ENCODE measurements at regions not wholly inside any gene's neighbourhood (a gene's known extent, or its start where the extent isn't known, plus 50 kb on each side); places are given as distances from the start of the nearest gene placed in this dataset.

DNA sequence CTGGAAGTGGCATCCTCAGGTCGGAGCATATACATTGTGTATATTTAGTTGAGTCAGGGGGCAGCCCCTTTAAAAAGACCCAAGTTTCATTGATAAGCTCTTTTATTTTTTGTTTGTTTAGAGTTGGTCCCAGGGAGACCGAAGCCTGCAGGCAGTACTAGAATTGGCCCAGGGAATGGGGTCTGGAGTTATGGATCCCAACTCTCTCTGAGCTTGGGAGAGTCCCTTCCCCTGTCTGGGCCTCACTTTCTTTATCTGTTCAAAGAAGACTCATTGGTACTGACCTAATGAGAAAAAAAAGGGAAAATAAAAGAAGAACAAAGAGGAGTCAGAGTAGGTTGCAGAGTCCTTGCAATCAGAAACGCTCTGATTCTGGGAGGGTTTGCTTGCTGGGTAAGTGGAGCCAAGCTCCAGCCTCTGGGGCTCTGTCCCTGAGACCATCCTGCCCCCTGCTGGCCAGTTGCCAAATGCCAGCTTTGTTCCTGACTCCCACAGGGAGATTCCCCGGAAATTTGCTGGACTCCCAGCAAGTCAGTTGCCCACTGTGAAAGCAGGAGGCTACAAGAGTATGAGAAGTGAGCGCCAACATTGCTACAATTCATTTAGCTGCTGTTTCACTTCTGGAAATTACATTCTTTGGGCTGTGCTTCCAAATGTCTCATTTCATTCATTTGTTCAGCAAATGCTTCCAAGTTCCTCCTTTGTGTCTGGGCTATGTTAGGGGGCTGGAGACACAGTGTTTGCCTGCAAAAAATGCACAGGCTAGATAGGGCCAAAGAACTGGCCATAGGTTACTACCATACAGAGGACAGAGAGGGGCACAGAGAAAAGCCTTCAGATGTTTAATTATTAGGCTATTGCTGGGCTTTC is 156.2 kb downstream of the MELK start:
- peak; percentile 84 to 89 for DNase-seq (ENCODE audit: low read depth in 2 of 2)

DNA sequence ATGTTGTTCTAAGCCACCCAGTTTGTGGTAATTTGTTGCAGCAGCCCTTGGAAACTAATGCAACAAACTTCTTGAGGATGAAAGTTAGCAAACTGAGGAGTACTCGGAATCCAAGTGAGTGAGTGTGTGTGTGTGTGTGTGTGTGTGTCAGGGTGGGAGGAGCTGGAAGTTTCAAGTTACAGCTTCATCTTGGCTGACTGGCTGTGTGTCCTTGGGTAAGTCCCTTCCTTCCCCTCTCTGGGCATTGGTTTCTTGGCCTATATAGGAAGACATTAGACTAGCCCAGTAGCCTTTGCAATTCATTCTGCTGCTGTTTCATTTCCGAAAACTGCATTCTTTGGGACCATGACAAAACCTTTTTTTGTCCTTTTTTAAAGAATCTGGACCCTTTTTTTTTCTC is 157.2 kb downstream of the MELK start:
- no peak for DNase-seq (ENCODE audit: low read depth in 2 of 2)

DNA sequence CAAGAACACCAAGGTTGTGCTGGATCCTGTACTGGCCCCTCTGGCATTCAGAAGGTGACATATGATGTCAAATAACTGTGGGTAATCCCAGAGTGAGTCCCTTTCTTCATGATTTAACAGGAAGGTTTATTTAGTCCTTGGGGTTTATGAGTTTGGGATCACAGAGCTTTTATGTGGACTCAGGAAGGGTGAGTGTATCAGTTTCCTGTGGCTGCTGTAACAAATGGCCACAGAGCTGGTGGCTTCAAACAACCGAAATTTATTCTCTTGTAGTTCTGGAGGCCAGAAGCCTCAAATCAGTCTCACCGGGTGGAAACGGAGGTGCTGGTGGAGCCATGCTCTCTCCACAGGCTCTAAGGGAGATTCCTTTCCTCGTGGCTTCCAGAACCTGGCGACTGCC is 157.7 kb downstream of the MELK start:
- peak in 1 of 2 donors; percentile 16 for DNase-seq (ENCODE audit: low read depth in 2 of 2)

DNA sequence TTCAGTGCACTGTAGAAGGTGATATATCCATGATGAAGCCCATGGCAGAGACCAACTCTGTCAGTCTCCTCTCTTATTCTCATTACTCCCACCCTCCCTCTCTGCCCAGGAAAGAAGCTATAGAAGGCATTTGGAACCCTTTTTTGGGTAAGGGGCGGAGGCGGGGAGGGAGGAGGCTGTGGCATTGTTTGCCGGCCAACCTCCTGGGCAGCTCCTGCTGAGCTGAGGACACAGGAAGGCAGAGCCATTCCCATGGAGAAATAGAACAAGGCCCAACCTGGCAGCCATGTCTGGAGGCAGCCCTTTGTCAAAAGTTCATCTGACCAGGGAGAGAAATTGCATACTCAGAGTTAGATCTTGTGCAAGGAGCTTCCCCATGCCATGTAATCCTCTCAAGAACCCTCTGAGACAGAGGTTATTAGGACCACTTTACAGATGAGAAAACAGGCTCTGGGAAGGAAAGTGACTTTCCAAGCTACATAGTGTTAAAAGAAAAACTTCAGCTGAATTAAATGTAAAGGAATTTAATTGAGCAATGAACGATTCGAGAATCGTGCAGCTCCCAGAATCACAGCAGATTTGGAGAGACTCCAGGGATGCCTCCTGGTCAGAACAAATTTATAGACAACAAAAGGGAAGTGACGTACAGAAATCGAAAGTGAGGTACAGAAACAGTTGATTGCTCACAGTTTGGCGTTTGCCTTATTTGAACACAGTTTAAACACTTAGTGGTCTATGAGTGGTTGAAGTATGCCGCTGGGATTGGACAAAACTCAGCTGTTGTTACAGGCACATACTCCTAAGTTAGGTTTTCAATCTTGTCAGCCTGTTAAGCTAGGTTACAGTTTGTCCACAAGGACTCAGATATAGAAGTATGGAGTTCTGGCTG is 158.6 kb downstream of the MELK start:
- DNase-seq (ENCODE audit: low read depth in 2 of 2) = no peak

DNA sequence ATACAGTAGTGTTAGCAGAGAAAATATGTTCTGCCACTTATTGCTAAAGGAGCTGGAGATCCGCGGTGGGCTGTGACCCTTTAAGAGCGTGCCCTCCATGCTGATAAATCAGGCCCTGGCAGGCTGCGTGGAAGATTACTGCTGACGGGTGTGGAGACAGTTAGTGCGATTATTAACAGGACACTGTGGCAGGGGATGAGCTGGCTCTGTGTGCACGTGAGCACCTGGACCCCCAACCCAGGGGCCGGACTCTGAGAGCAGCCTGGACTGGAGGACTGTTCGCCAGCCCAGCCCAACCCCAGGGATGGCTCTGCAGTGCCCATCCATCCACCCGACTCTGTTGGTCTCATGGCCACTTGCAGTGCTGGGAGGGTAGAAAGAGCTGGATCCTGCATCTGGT is 162.0 kb downstream of the MELK start:
- no peak for DNase-seq (ENCODE audit: low read depth in 2 of 2)

DNA sequence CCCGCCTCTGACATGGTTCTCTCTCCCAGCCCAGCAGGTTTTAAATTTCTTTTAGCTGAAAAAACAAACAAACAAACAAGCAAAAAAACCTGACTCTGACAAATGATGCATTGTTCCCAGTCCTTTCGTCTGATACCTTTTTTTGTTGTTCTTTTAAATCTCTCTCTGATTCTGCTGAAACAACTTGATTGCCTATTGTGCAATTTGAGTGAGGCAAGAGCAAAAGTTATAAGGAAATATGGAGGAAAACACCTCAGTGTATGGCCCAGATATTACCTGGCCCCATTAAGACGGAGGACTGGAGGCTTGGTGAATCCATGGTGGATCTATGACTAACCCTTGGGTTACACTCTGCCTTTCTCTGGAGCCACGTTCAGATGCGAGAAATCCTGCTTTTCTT is 164.0 kb downstream of the MELK start:
- no peak for DNase-seq (ENCODE audit: low read depth in 2 of 2)

DNA sequence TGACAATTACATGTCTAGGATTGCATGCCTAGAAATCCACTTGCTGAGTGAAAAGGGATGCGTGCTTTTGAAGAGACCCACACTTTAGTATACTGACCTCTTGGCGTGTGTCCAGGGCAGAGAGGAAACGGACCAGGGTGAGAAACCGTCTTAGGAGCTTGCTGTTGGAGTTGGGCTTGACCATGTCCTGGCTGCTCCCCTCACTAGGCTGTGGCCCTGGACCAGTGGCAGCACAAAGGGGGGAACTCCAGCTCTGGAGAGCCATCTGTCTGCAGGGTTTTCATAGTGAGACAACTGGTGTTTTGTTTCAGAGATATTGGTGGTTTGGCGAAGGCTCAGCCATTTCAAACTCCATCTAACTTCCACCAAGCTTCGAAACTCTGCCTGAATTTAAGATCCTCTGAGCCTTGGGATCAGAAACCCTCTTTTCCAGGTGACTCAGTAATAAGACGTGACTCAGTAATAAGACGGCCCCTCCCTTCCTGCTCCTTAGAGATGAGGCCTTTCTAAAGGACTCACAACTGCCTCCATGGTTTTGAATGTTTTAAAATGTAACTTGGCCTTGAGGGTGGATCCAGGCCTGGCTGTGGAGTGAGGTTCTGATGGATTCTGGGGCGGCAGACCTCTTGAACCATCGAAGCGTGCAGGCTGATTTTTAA is 165.8 kb downstream of the MELK start:
- DNase-seq (ENCODE audit: low read depth in 2 of 2) = peak in 1 of 2 donors; percentile 31

DNA sequence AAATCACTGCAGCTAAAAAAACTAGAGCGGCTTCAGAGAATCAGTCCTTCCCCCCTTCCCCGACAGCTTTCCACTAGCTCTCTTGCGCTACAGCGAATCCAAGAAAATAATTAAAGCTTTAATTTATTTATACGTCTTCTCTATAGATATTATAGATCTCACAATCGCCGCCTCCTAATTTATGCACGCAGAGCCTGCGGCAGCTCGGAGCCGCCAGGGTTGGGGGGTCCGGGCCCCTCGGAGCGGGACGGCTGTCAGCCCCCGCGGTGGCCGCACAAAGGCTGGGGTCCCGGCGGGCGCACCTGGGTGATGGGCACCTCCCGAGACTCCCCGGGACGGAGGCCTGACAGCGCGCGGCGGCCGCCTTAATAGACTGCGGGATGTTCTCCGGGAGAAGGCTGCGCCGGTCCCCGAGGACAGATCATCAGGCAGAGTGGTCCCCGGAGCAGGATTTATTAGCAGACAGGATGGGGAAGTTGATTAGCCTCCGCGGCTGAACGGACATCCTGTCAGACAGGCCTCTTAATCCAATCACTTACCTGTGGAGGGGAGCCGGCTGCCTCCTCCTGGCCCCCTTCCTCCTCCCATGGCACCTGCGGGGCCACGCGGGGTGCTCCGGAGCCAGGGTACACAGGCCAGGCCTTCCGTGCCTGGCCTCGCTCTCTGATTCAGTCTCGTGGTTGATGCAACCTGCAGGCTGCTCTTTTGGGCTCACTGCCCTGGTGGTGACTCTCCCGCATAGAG is 166.8 kb downstream of the MELK start:
- no peak for DNase-seq (ENCODE audit: low read depth in 2 of 2)

DNA sequence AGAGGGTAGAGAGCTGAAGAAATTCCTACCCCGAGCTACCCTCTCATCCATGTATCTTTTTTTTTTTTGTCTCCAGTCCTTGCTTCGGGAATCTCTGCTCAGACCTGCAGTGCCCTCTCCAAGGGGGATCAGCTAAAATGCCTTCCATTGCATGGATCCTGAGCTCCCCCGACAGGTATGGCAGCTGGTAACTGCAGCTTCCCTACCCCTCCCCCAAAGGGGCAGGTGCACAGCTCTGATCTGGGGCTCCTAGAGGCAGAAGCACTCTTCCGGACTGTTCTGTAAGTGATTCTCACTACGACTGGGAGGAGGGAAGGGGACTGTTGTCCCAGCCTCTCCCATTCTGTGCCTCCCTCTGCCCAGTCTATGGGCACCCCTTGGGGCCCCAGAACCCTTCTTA is 169.6 kb downstream of the MELK start:
- no peak for DNase-seq (ENCODE audit: low read depth in 2 of 2)

DNA sequence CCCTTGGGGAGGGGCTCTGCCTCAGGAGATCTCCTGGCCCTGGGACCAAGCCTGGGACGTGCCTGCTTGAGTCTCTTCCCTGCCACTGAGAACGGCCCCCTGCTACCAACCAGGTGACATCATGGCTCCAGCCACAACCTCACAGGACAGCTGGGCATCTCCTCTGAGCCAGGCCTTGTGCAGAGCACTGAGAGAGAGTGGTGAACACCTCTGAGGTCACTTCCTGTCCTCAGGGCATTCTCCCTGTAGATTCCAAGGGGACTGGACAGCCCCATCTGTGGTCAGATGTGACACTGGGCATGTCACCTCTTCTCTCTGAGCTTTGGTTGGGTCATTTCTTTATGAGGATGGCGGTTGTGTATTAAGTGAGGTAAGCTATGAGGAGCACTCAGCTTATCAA is 172.0 kb downstream of the MELK start:
- no peak for DNase-seq (ENCODE audit: low read depth in 2 of 2)

DNA sequence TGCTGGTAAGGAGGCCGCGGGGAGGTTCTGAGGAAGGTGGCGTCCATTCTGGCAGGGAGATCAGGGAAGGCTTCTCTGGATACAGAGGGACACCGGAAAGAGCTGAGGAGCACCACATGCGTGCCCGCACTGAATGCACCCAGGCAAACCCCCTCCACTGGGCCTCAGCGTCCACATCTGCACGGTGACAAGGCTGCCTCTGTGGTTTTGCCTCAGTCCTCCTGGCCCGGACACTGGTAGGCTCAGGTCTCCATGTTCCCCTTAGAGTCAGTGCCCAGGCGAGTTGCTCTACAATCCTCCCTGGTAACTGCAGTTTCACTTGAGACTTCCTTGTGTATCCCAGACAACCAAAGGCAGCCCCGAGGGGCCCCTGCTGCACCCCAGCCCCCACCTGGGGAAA is 173.3 kb downstream of the MELK start:
- no peak for DNase-seq (ENCODE audit: low read depth in 2 of 2)

DNA sequence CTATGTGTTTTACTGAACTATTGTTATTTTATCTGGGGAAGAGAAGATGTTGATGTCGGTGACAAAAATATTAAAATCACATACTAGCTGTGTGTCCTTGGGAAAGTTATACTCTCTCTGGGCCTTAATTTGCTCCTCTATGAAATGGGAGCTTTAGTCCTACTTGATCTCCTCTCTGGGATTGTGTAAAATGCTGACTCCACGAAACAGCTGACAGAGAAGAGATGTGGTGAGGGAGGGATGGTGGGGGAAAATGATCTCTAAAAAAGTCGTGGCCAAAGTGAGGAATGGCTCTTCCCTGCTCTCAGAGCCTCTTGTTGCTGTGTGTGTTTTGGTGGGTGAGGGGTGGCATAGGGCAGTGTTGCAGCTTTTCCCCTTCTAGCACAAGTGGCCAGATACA is 173.7 kb downstream of the MELK start:
- no peak for DNase-seq (ENCODE audit: low read depth in 2 of 2)

DNA sequence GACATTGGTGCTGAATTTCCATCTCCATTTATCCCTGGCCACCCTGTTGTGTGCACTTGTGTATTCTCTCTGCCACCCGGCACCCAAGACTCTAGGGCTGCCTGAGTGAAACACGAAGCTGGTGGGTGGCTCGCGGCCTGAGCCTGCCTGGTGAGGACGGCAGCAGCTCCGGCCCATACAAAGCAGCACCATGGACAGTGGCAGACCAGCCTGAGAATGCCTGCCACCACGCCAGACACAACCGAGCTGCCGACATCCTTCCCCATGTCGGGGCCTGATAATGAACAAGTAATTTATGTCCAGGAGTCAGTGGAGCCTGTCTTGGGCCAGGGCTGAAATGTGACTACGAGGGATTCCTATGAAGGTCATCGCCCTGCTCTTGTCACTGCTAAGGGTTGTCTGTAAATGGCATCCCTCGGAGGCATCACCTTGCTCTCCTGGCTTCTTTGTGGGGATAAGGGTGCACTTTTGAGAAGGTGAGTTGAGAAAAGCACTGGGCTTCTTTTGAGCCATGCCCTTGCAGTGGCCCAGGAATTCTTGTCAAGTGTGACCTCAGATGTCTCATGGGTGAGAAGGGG is 175.7 kb downstream of the MELK start:
- peak; percentile 64 to 72 for DNase-seq (ENCODE audit: low read depth in 2 of 2)

DNA sequence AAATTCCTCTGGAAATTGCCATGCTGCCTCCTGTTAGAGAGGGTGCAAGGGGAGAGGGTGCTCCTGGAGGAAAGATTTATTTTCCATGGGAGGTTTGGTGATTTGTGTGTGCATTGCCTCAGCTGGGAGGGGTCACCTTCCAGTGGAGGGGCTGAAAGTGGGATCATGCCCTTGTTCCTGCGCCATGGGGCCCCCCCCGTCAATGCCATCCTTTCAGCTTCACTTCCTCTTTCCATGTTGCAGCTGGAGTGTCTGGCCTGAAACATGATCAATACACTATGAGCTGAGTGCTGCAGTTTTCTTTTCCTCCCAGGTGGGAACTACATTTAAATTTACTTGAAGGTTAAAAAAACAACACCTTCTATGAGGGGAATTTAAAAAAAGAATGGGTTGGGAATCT is 176.8 kb downstream of the MELK start:
- DNase-seq (ENCODE audit: low read depth in 2 of 2) = no peak

DNA sequence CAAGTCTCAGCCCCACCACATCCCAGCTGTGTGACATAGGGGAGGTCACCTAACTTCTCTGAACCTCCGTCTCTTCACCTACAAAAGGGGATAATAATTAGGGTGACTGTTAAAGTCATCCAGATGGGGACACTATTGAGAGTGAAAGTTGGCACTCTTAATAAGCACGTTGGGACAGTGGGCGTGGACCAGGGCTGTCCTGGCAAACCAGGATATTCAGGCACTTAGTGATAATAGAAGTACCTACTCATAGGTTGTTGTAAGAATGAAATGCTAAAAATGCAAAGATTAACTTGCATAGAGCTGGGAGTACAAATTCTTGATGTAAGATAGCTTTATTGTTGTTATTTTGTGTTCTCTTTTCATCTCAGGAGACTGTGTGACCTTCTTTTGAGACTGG is 177.9 kb downstream of the MELK start:
- DNase-seq (ENCODE audit: low read depth in 2 of 2) = no peak

DNA sequence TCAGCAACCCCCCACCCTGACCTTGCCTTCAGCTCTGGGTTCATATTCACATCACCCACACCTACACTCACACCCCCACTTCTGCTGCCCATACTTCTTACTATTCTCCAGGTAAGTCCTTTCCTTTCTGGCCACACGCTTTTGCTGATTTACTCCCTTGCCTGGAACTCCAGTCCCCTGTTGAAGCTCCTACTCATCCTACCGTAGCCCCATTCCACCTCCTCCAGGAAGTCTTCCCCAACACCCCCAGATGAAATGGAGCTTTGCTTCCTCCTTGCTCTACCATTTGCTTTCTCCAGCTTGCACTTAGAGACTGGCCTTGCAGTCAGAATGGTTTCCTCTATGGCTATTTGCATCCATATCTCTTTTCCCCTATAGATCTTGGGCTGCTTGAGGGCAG is 182.3 kb downstream of the MELK start:
- no peak for DNase-seq (ENCODE audit: low read depth in 2 of 2)

DNA sequence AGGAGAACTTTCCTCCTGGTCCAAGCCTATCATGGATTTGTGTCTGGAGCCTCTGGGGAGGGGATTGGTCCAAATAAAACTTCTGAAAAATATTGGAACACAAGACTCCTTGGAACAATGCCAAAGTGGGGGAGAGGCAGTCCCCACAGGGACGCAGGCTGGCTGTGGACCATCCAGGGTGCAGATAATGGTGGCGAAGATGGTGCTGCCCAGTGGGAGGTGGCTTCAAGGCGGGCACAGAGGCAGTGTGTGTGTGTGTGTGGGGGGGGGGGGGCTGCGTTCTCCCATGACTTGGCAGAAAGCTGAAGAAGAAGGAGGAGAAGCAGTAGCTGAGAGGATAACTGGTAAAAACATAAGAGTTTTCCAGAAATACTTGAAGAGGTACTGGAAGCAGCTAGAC is 186.4 kb downstream of the MELK start:
- no peak for DNase-seq (ENCODE audit: low read depth in 2 of 2)

DNA sequence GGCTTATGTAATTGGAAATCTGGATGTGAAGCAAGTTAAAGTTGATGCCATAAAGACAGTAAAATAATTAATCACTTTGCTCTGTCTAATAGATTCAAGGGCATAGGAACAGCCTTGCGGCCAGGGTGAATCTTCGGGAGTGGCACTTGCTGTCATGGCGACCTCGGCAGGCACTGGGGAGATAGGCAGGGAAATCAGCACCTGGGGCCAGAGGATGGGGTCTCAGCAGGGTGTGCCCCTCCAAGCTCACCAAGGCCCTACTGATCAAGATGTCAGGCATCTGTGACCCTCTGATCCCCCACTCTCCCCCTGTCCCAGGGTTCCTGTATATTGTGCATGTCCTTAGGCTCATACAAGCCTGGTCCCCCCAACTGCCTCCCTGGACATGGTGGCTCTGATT is 187.3 kb downstream of the MELK start:
- no peak for DNase-seq (ENCODE audit: low read depth in 2 of 2)

DNA sequence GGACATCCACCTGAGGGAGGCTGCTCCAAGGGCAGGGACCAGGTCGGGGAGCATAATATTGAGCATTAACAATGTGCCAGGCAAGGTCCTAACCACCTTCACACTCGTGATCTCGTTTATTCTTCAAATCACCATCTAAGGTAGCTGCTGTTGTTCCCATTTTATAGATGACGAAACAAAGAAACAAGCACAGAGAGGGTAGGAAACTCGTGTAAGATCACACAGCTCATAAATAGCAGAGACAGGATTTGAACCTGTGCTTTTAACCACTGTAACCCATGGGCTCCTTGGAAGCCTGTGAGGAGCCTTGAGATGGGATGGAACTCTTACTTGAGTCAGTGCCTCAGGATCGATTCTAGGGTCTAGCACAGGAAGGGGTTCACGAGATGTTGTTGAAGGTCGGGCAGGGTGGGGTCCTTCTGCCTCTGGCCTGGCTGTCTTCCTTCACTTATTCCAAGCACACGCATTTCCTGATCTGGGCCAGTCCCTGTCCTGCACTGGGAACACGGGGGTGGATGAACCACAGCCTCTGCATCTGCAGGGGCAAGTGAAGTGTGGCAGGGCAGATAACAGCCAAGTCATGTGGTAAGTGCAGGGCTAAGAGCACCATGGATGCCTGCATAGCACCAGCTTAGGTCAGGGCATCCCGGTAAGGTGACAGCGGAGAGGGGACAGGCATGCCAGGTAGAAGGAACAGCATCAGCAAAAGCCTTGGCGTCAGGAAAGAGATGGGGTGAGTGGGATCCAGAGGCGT is 188.1 kb downstream of the MELK start:
- DNase-seq (ENCODE audit: low read depth in 2 of 2) = no peak

DNA sequence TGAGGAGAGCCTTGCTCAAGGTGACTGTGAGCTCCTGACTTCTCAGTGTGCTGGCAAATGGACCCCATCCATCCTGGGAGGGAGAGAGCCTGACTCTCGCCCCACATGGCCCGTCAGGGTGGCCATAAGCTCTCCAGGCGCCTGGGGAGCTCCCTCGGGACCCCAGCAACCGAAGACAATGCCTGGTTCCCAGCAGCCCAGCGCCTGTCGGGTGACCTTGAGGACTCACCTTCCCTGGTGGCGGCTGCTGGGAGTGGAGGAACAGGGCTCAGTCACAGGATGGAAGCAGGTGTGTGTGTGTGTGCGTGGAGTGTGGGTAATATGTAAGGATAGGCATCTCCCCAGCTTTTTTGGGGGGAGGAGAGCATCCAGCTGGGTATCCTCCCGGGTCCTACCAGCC is 190.3 kb downstream of the MELK start:
- DNase-seq (ENCODE audit: low read depth in 2 of 2) = no peak
